PC-3 (cell line): ENCODE measurements at regions not wholly inside any gene's neighbourhood (a gene's known extent, or its start where the extent isn't known, plus 50 kb on each side); places are given as distances from the start of the nearest gene placed in this dataset.

Experiments used
- EZH2phosphoT487 ChIP-seq: fragments of 300-600 bp; sonication (generic); IDR thresholded peaks from 2 replicates; pipeline ENCODE4 v1.6.1; 2018; ENCODE audit warnings: mild to moderate bottlenecking, antibody characterized with exemption, low read length, borderline replicate concordance
- TF ChIP-seq, protein P1 (sequence below): fragments of 300-600 bp; sonication (generic); conservative IDR thresholded peaks from 2 replicates; pipeline ENCODE4 v1.5.1; 2017; ENCODE audit warnings: antibody characterized with exemption, low read depth, mild to moderate bottlenecking, low read length

DNA sequence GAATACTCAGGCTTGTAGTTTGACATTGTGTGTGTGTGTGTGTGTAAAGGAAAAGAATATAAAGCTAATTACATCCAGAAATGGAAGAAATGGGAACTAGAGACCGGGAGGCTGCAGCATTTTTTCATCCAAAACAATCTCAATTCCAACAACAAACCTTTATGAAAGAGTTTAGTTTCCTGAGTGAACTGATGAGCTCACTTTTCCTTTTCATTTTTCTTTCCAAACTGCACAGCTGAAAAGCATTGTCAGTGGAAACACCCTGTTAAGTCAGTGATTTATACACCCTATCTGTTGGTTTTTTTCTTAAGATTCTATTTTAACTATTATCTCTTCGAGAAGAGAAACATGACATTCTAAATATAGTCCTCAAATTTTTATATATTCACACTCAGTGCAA, 130.9 kb downstream of the RFPL4B start:
- TF ChIP-seq, protein P1, sequence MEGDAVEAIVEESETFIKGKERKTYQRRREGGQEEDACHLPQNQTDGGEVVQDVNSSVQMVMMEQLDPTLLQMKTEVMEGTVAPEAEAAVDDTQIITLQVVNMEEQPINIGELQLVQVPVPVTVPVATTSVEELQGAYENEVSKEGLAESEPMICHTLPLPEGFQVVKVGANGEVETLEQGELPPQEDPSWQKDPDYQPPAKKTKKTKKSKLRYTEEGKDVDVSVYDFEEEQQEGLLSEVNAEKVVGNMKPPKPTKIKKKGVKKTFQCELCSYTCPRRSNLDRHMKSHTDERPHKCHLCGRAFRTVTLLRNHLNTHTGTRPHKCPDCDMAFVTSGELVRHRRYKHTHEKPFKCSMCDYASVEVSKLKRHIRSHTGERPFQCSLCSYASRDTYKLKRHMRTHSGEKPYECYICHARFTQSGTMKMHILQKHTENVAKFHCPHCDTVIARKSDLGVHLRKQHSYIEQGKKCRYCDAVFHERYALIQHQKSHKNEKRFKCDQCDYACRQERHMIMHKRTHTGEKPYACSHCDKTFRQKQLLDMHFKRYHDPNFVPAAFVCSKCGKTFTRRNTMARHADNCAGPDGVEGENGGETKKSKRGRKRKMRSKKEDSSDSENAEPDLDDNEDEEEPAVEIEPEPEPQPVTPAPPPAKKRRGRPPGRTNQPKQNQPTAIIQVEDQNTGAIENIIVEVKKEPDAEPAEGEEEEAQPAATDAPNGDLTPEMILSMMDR: no peak
- no peak for TF ChIP-seq EZH2phosphoT487
